HCT116 (cell line): ENCODE measurements at regions not wholly inside any gene's neighbourhood (a gene's known extent, or its start where the extent isn't known, plus 50 kb on each side); places are given as distances from the start of the nearest gene placed in this dataset.

Experiments
- ATAC-seq: fragments of 200-7000 bp; cut with Tn5 transposase; 2 replicates; pipeline ENCODE4 v1.9.1; 2020; ENCODE audit warnings: mild to moderate bottlenecking, moderate library complexity
- BruUV-seq: library from RNA; stranded (reverse); fragments of 400-500 nt; replicated peaks from 2 replicates; lab custom pipeline; 2021; lab: Mats Ljungman, UMichigan
- CTCF ChIA-PET: fragments of 300-600 bp; sonication (Branson Sonifier 250); formaldehyde crosslinking; loops from one replicate; lab custom pipeline; 2021; ENCODE audit warnings: antibody characterized with exemption; lab: Charles Lee
- POLR2A ChIA-PET: fragments of 300-600, 350-600 bp; sonication (Branson Sonifier 250); formaldehyde crosslinking; loops from one replicate; lab custom pipeline; 2021; ENCODE audit warnings: antibody characterized with exemption; lab: Charles Lee
- RAD21 ChIA-PET, 2 experiments: fragments of 300-600 bp; sonication (Branson Sonifier 250); formaldehyde crosslinking; loops; one replicate each; lab custom pipeline; 2023; ENCODE audit warnings: low total read pairs in 2 of 2; ENCODE audit not compliant: uncharacterized antibody in 2 of 2, unreplicated experiment in 2 of 2, low non-redundant PET in 1 of 2; lab: Charles Lee
- DNase-seq: peaks from one replicate; pipeline ENCODE4 v3.0.0-alpha.2; 2010; ENCODE audit warnings: low read depth, low spot score
- H2AFZ ChIP-seq: fragments of 200-600 bp; shearing (Covaris generic), sonication (generic); 2 replicates; pipeline ENCODE4 v1.6.1; 2017; ENCODE audit warnings: low read depth, mixed run types, mixed read lengths, antibody characterized with exemption, low read length; ENCODE audit not compliant: poor library complexity, severe bottlenecking
- H3K27ac ChIP-seq: 2 replicates; pipeline ENCODE4 v1.5.1; 2012; ENCODE audit warnings: low read depth, low read length
- H3K27me3 ChIP-seq: fragments of 200-600 bp; sonication (generic); 2 replicates; pipeline ENCODE4 v1.6.1; 2016; ENCODE audit warnings: mixed run types, low read length, mixed read lengths; ENCODE audit not compliant: insufficient read depth
- H3K36me3 ChIP-seq, 2 experiments: fragments of 200-500 bp in 1 of 2; fragments of 200-600 bp in 1 of 2; sonication (Bioruptor generic) in 1 of 2; sonication (generic) in 1 of 2; 2 replicates each; pipeline versions ENCODE4 v1.5.1 to v1.6.1; 2014 to 2016; ENCODE audit warnings: low read length in 2 of 2, inconsistent platforms in 1 of 2, mixed read lengths in 1 of 2, mixed run types in 1 of 2; ENCODE audit not compliant: insufficient read depth in 2 of 2, control insufficient read depth in 1 of 2
- H3K4me1 ChIP-seq, 2 experiments: fragments of 200-600 bp in 1 of 2; sonication (generic) in 1 of 2; 2 replicates each; pipeline versions ENCODE4 v1.5.1 to v1.6.1; 2012 to 2017; ENCODE audit warnings: low read length in 2 of 2, inconsistent platforms in 1 of 2, mild to moderate bottlenecking in 1 of 2, mixed read lengths in 1 of 2, mixed run types in 1 of 2, moderate library complexity in 1 of 2; ENCODE audit not compliant: insufficient read depth in 2 of 2, control insufficient read depth in 1 of 2
- H3K4me2 ChIP-seq: fragments of 200-600 bp; sonication (generic); 2 replicates; pipeline ENCODE4 v1.6.1; 2017; ENCODE audit warnings: mixed run types, low read length, mixed read lengths
- H3K4me3 ChIP-seq, 2 experiments: fragments of 200-600 bp in 1 of 2; sonication (generic) in 1 of 2; replicated peaks in 1 of 2; 2 replicates each; pipeline ENCODE4 v1.5.1; 2011 to 2016; ENCODE audit warnings: low read length in 2 of 2, control low read depth in 1 of 2, low read depth in 1 of 2, mild to moderate bottlenecking in 1 of 2, mixed read lengths in 1 of 2, mixed run types in 1 of 2
- H3K79me2 ChIP-seq: fragments of 200-600 bp; sonication (generic); 2 replicates; pipeline ENCODE4 v1.6.1; 2017; ENCODE audit warnings: mild to moderate bottlenecking, mixed run types, low read length, moderate library complexity, mixed read lengths; ENCODE audit not compliant: insufficient read depth
- H3K9ac ChIP-seq: fragments of 200-600 bp; sonication (generic); 2 replicates; pipeline ENCODE4 v1.6.1; 2016; ENCODE audit warnings: low read length, mixed read lengths
- H3K9me2 ChIP-seq: fragments of 200-600 bp; sonication (generic), shearing (Covaris generic); 2 replicates; pipeline ENCODE4 v1.6.1; 2017; ENCODE audit warnings: mixed run types, mild to moderate bottlenecking, moderate library complexity; ENCODE audit not compliant: insufficient read depth
- H3K9me3 ChIP-seq, 2 experiments: fragments of 200-500 bp in 1 of 2; fragments of 200-600 bp in 1 of 2; sonication (Bioruptor generic) in 1 of 2; sonication (generic) in 1 of 2; 2 replicates each; pipeline ENCODE4 v1.6.1; 2014 to 2017; ENCODE audit warnings: low read length in 2 of 2, mixed read lengths in 2 of 2, inconsistent platforms in 1 of 2, low read depth in 1 of 2, mild to moderate bottlenecking in 1 of 2, mixed run types in 1 of 2, moderate library complexity in 1 of 2; ENCODE audit not compliant: control insufficient read depth in 1 of 2, insufficient read depth in 1 of 2
- H4K20me1 ChIP-seq: fragments of 200-600 bp; sonication (generic), shearing (Covaris generic); 2 replicates; pipeline ENCODE4 v1.6.1; 2017; ENCODE audit warnings: mixed run types, mild to moderate bottlenecking, moderate library complexity; ENCODE audit not compliant: insufficient read depth
- ATF3 ChIP-seq: IDR thresholded peaks from 2 replicates; pipeline ENCODE4 v1.6.1; 2012
- CBX3 ChIP-seq: IDR thresholded peaks from 2 replicates; pipeline ENCODE4 v1.6.1; 2012; ENCODE audit warnings: low read depth
- CEBPB ChIP-seq: IDR thresholded peaks from 2 replicates; pipeline ENCODE4 v1.6.1; 2012; ENCODE audit warnings: low read depth
- EZH2 ChIP-seq: fragments of 200-600 bp; sonication (generic); IDR thresholded peaks from 2 replicates; pipeline ENCODE4 v1.6.1; 2017; ENCODE audit warnings: antibody characterized with exemption, mixed run types
- EZH2phosphoT487 ChIP-seq: fragments of 200-600 bp; IDR thresholded peaks from 2 replicates; pipeline ENCODE4 v1.6.1; 2018; ENCODE audit warnings: antibody characterized with exemption, borderline replicate concordance
- FOSL1 ChIP-seq: IDR thresholded peaks from 2 replicates; pipeline ENCODE4 v1.6.1; 2012; ENCODE audit warnings: low read depth
- JUND ChIP-seq: IDR thresholded peaks from 2 replicates; pipeline ENCODE4 v1.6.1; 2012
- MAX ChIP-seq: IDR thresholded peaks from 2 replicates; pipeline ENCODE4 v1.6.1; 2012
- RAD21 ChIP-seq: IDR thresholded peaks from 2 replicates; pipeline ENCODE4 v1.6.1; 2012; ENCODE audit warnings: low read depth, mild to moderate bottlenecking
- SIN3A ChIP-seq: IDR thresholded peaks from 2 replicates; pipeline ENCODE4 v1.6.1; 2012; ENCODE audit warnings: low read depth
- SP1 ChIP-seq: IDR thresholded peaks from 2 replicates; pipeline ENCODE4 v1.6.1; 2012; ENCODE audit warnings: low read depth
- SRF ChIP-seq: IDR thresholded peaks from 2 replicates; pipeline ENCODE4 v1.6.1; 2012; ENCODE audit warnings: low read depth
- TCF7L2 ChIP-seq: IDR thresholded peaks from 2 replicates; pipeline ENCODE4 v1.7.0; 2011; ENCODE audit warnings: borderline replicate concordance, inconsistent platforms; ENCODE audit not compliant: insufficient read depth, insufficient read length; ENCODE audit errors: extremely low read depth
- YY1 ChIP-seq: IDR thresholded peaks from 2 replicates; pipeline ENCODE4 v1.6.1; 2011; ENCODE audit warnings: low read length, low read depth, moderate library complexity, mild to moderate bottlenecking; ENCODE audit not compliant: insufficient replicate concordance; ENCODE audit errors: extremely low read depth
- ZBTB33 ChIP-seq: IDR thresholded peaks from 2 replicates; pipeline ENCODE4 v1.6.1; 2011; ENCODE audit warnings: mild to moderate bottlenecking, low read length, moderate library complexity; ENCODE audit not compliant: insufficient replicate concordance; ENCODE audit errors: extremely low read depth
- intact Hi-C: fragments of 100-400 bp; cut with micrococcal nuclease; formaldehyde crosslinking; loops from 2 replicates; pipeline ENCODE4 v1.10.0; 2022

- 0 out of 2 replicates have a peak, but pooled peaks cover 3% of the 10 kb centered on the region for H3K27me3 ChIP-seq
- intact Hi-C loops, result no loop called here
- H3K9ac ChIP-seq, result no peak overlapping the region
- ATAC-seq (no peak), DNase-seq (no peak)
- BruUV-seq, result no TSS peak
- no peak overlapping the region for H3K4me2 ChIP-seq
- RAD21 ChIA-PET, result no interaction called here
- H3K79me2 ChIP-seq, result no peaks in the 10 kb centered on the region
- H3K36me3 ChIP-seq, result no peaks in the 10 kb centered on the region
- H3K9me2 ChIP-seq, result no peaks in the 10 kb centered on the region
- H3K4me1 ChIP-seq, result no peaks in the 10 kb centered on the region
- no peak overlapping the region for H3K4me3 ChIP-seq
- CTCF ChIA-PET, result no interaction called here
- H3K9me3 ChIP-seq, result no peaks in the 10 kb centered on the region
- POLR2A ChIA-PET, result no interaction called here
- no peak for TF ChIP-seq MAX
- TF ChIP-seq ZBTB33, result no peak
- TF ChIP-seq RAD21, result no peak
- no peak for TF ChIP-seq FOSL1
- no peak for TF ChIP-seq TCF7L2
- TF ChIP-seq JUND, result no peak
- TF ChIP-seq SP1, result no peak
- no peak for TF ChIP-seq CEBPB
- no peak for TF ChIP-seq YY1
- TF ChIP-seq EZH2, result no peak
- TF ChIP-seq ATF3, result no peak
- TF ChIP-seq SIN3A, result no peak
- TF ChIP-seq SRF, result no peak
- no peak for TF ChIP-seq EZH2phosphoT487
- TF ChIP-seq CBX3, result no peak
- no peak overlapping the region for H3K27ac ChIP-seq
- no peak overlapping the region for H2AFZ ChIP-seq
- no peaks in the 10 kb centered on the region for H4K20me1 ChIP-seq
Observed at GRCh38 chr16:17755158-17755557, 284.4 kb upstream of the XYLT1 start.
